SU-DHL-6 (cell line): ENCODE measurements at regions not wholly inside any gene's neighbourhood (a gene's known extent, or its start where the extent isn't known, plus 50 kb on each side); places are given as distances from the start of the nearest gene placed in this dataset.

Experiments used
- H2AFZ ChIP-seq: fragments of 200-600 bp; sonication (generic); 2 replicates; pipeline ENCODE4 v1.6.1; 2014; ENCODE audit warnings: low read depth, mild to moderate bottlenecking, moderate library complexity, mixed read lengths, antibody characterized with exemption, low read length; ENCODE audit not compliant: severe bottlenecking
- H3F3A ChIP-seq: fragments of 200-600 bp; shearing (Covaris generic); 2 replicates; pipeline ENCODE4 v1.6.0; 2016; ENCODE audit warnings: antibody characterized with exemption, mild to moderate bottlenecking; ENCODE audit not compliant: insufficient read depth
- H3K27ac ChIP-seq: fragments of 200-600 bp; sonication (generic); 2 replicates; pipeline ENCODE4 v1.5.1; 2016; ENCODE audit warnings: low read depth, mild to moderate bottlenecking, low read length, moderate library complexity, mixed read lengths
- H3K27me3 ChIP-seq: fragments of 200-600 bp; sonication (generic), shearing (Covaris generic); 2 replicates; pipeline ENCODE4 v1.6.0; 2014; ENCODE audit warnings: mild to moderate bottlenecking, low read length
- H3K36me3 ChIP-seq: fragments of 200-600 bp; sonication (generic); 2 replicates; pipeline ENCODE4 v1.6.1; 2014; ENCODE audit warnings: mild to moderate bottlenecking, low read length, mixed read lengths
- H3K4me2 ChIP-seq: fragments of 300-600, 200-600 bp; shearing (Covaris generic), sonication (generic); 2 replicates; pipeline ENCODE4 v1.6.0; 2014; ENCODE audit warnings: low read length, low read depth, mild to moderate bottlenecking; ENCODE audit not compliant: poor library complexity, severe bottlenecking
- H3K4me3 ChIP-seq: fragments of 200-600 bp; sonication (generic); 2 replicates; pipeline ENCODE4 v1.5.1; 2014; ENCODE audit warnings: antibody characterized with exemption, low read length, mild to moderate bottlenecking, mixed read lengths; ENCODE audit not compliant: insufficient read depth, poor library complexity, severe bottlenecking
- H3K79me2 ChIP-seq: fragments of 200-600 bp; sonication (generic); 2 replicates; pipeline ENCODE4 v1.6.1; 2014; ENCODE audit warnings: mild to moderate bottlenecking, low read length, moderate library complexity; ENCODE audit not compliant: insufficient read depth
- H3K9ac ChIP-seq: fragments of 200-600 bp; sonication (generic); 2 replicates; pipeline ENCODE4 v1.7.0; 2014; ENCODE audit warnings: mild to moderate bottlenecking, low read length
- H3K9me2 ChIP-seq: fragments of 200-600 bp; sonication (generic); replicated peaks from 2 replicates; pipeline ENCODE4 v1.6.1; 2014; ENCODE audit warnings: low read length; ENCODE audit not compliant: insufficient read depth
- H3K9me3 ChIP-seq: fragments of 200-600 bp; sonication (generic); 2 replicates; pipeline ENCODE4 v1.6.1; 2014; ENCODE audit warnings: low read length, mixed read lengths; ENCODE audit not compliant: insufficient read depth
- H4K20me1 ChIP-seq: fragments of 200-600 bp; sonication (generic); 2 replicates; pipeline ENCODE4 v1.6.1; 2014; ENCODE audit warnings: low read depth, mild to moderate bottlenecking, antibody characterized with exemption, low read length, moderate library complexity, mixed read lengths
- EZH2phosphoT487 ChIP-seq: fragments of 200-600 bp; sonication (generic), shearing (Covaris generic); conservative IDR thresholded peaks from 2 replicates; pipeline ENCODE4 v1.6.1; 2018; ENCODE audit warnings: mild to moderate bottlenecking, antibody characterized with exemption, low read length, moderate library complexity, mixed read lengths
- TF ChIP-seq, protein P1 (sequence below): fragments of 200-600 bp; sonication (generic); IDR thresholded peaks from one replicate; pipeline ENCODE4 v1.5.1; 2017; ENCODE audit warnings: antibody characterized with exemption, mild to moderate bottlenecking, low read length, moderate library complexity; ENCODE audit not compliant: insufficient read depth, poor library complexity, severe bottlenecking

- Histone ChIP-seq H3K27me3 (no peaks in the 10 kb centered on the region), H3K9me3 (no peaks in the 10 kb centered on the region), H3K4me3 (no peak overlapping the region), H3K79me2 (no peaks in the 10 kb centered on the region), H3K9ac (no peak overlapping the region), H3K36me3 (no peaks in the 10 kb centered on the region), H3K27ac (no peak overlapping the region), H2AFZ (no peak overlapping the region), H3F3A (no peaks in the 10 kb centered on the region), H3K9me2 (no peaks in the 10 kb centered on the region), H4K20me1 (no peaks in the 10 kb centered on the region), H3K4me2 (no peak overlapping the region)
- TF ChIP-seq EZH2phosphoT487: no peak
- TF ChIP-seq, protein P1, sequence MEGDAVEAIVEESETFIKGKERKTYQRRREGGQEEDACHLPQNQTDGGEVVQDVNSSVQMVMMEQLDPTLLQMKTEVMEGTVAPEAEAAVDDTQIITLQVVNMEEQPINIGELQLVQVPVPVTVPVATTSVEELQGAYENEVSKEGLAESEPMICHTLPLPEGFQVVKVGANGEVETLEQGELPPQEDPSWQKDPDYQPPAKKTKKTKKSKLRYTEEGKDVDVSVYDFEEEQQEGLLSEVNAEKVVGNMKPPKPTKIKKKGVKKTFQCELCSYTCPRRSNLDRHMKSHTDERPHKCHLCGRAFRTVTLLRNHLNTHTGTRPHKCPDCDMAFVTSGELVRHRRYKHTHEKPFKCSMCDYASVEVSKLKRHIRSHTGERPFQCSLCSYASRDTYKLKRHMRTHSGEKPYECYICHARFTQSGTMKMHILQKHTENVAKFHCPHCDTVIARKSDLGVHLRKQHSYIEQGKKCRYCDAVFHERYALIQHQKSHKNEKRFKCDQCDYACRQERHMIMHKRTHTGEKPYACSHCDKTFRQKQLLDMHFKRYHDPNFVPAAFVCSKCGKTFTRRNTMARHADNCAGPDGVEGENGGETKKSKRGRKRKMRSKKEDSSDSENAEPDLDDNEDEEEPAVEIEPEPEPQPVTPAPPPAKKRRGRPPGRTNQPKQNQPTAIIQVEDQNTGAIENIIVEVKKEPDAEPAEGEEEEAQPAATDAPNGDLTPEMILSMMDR: no peak
Observed at GRCh38 chr13:87361216-87361615, 310.0 kb upstream of the SLITRK5 start.

GRCh38 chr13:87368639-87369038, 302.5 kb upstream of the SLITRK5 start:
- H3K9me3 ChIP-seq: no peaks in the 10 kb centered on the region
- no peaks in the 10 kb centered on the region for H3K79me2 ChIP-seq
- H3K9ac ChIP-seq: no peak overlapping the region
- no peak overlapping the region for H3K27ac ChIP-seq
- no peaks in the 10 kb centered on the region for H4K20me1 ChIP-seq
- no peaks in the 10 kb centered on the region for H3K9me2 ChIP-seq
- no peaks in the 10 kb centered on the region for H3K27me3 ChIP-seq
- H3K4me3 ChIP-seq: no peak overlapping the region
- no peak overlapping the region for H3K4me2 ChIP-seq
- TF ChIP-seq, protein P1: no peak
- TF ChIP-seq EZH2phosphoT487: no peak
- H2AFZ ChIP-seq: no peak overlapping the region
- H3F3A ChIP-seq: no peaks in the 10 kb centered on the region
- H3K36me3 ChIP-seq: no peaks in the 10 kb centered on the region

GRCh38 chr13:87376081-87376480, 295.1 kb upstream of the SLITRK5 start:
- Histone ChIP-seq H4K20me1 (no peaks in the 10 kb centered on the region), H3K79me2 (no peaks in the 10 kb centered on the region), H3K9ac (no peak overlapping the region), H3K27ac (no peak overlapping the region), H3K4me3 (no peak overlapping the region), H2AFZ (no peak overlapping the region), H3K36me3 (no peaks in the 10 kb centered on the region), H3K9me3 (no peaks in the 10 kb centered on the region), H3K4me2 (no peak overlapping the region), H3K27me3 (no peaks in the 10 kb centered on the region), H3F3A (no peaks in the 10 kb centered on the region), H3K9me2 (no peaks in the 10 kb centered on the region)
- no peak for TF ChIP-seq EZH2phosphoT487
- TF ChIP-seq, protein P1: no peak
